ENCODE measurements at regions not wholly inside any gene's neighbourhood (a gene's known extent, or its start where the extent isn't known, plus 50 kb on each side); places are given as distances from the start of the nearest gene placed in this dataset.
A peak's percentile ranks its signal among the peaks of the same experiment; 100 is the strongest.

DNA sequence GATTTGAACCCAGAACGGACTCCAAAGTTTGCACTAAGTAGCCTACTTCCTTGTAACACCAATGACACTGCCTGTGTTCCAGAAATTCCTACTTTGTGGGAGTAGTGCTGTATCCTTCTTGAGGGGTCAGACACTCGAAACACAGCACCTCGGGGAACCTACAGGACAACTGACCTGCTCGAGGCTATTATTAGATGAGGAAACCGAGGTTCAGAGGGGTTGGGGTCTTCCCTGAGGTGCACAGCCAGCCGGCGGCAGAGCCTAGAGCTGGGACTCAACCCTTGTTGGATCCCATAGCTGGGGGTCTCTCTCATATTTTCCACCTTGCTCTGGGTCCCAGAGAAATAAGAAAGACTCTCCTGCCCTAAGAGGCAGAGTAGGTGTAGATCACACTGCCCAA lies 89.8 kb upstream of the PTPN1 start:
- peaks cover 0 to 10% (median 9%) of the 10 kb centered on the region in 3 donors for H3K36me3 Mint-ChIP-seq
- H3K27me3 Mint-ChIP-seq (ENCODE audit: low read depth in 3 of 3): peaks cover 3 to 13% (median 5%) of the 10 kb centered on the region in 3 donors
- no peak overlapping the region for H3K4me3 Mint-ChIP-seq
- H3K27ac Mint-ChIP-seq: no peak overlapping the region
- no peak for DNase-seq
- no peaks in the 10 kb centered on the region for H3K4me1 Mint-ChIP-seq
- peaks cover 0 to 4% (median 0%) of the 10 kb centered on the region in 6 donors for H3K9me3 Mint-ChIP-seq

DNA sequence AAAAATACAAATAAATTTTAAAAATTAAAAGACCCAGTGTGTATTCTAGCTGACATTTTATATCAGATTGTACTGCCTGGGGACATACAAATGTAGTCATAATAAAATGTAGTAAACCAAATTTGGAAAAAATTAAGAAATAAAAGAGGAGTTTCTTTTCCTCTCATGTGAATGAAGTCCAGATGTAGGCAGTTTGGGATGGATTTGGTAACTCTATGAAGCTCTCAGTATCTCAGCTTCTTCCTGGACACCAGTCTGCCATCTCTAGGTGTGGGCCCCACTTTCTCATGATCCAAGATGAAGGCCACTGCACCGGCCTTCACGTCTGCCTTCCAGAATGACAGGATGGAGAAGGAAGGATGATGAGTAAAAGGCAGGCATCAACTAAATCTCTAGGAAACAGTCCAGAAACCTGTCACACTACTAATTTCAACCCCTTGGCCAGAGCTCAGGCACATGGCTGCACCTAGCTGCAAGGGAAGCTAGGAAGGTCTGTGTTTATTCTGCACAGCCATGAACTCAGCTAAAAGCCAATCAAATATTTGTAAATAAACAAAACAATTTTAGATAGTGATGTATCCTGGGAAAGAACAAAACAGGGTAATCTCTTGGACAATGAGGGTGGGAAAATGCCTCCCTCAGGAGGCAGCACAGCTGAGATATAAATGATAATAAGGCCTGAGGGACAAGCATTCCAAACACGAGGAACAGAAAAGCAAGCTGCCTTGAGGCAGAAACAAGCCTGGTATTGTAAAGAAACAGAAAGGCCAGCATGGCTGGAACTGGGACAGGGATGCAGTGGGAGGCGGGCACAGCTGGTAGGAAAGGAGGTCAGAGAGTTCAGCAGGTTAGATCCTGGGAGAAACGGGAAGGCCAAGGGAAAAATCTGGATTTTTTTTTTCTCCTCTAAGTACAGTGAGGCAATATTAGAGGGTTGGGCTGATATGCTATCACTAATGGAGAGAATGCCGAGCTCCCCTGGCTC lies 88.5 kb upstream of the PTPN1 start:
- DNase-seq: no peak
- peaks cover 3 to 16% (median 5%) of the 10 kb centered on the region in 3 donors for H3K27me3 Mint-ChIP-seq (ENCODE audit: low read depth in 3 of 3)
- no peaks in the 10 kb centered on the region for H3K4me1 Mint-ChIP-seq
- H3K36me3 Mint-ChIP-seq: peaks cover 0 to 10% (median 9%) of the 10 kb centered on the region in 3 donors
- peaks cover 0 to 4% (median 0%) of the 10 kb centered on the region in 6 donors for H3K9me3 Mint-ChIP-seq
- H3K4me3 Mint-ChIP-seq: no peak overlapping the region
- H3K27ac Mint-ChIP-seq: no peak overlapping the region

DNA sequence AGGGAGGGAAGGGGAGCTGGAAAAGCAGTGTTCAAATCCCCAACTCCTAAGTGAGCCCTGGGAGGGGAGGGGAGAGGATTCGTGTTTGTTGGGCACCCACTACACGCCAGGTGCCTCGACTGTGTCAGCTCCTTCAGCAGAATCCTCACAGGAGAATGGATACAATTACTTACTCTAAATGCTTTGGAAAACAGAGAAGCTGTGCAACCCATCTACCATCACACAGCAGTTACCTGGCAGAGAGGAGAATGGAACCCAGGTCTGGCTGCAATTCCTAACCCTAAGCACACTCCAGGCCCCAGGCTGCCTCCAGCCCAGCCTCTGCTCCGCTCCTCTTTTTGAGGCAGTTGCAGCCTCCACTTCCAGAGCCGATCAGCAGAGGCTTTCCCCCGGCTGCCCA lies 86.4 kb upstream of the PTPN1 start:
- Mint-ChIP-seq H3K36me3 (peaks cover 0 to 9% (median 4%) of the 10 kb centered on the region in 3 donors), H3K27ac (no peak overlapping the region), H3K9me3 (peaks cover 0 to 4% (median 0%) of the 10 kb centered on the region in 6 donors), H3K4me3 (no peak overlapping the region), H3K4me1 (no peaks in the 10 kb centered on the region), H3K27me3 (ENCODE audit: low read depth in 3 of 3) (peaks cover 3 to 16% (median 5%) of the 10 kb centered on the region in 3 donors)
- DNase-seq: no peak

DNA sequence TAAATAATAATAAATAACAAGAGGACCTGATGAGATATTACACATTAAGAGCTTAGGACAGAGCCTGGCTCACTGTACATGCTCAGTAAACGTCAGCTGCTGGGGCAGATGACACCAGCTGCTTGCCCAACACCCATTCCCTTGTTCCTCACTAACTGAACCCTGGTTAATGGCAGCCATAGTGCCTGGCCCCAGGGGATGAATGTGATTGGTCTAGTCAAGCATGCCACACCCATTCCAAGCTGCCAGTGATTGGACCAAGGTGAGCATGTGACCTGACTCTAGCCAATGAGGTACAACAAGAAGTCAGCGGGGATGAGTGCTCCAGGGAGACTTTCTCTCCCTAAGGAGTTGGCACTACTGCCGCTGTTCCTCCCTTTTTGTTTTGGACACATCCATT lies 85.1 kb upstream of the PTPN1 start:
- Mint-ChIP-seq H3K27ac (no peak overlapping the region), H3K36me3 (peaks cover 0 to 4% (median 0%) of the 10 kb centered on the region in 3 donors), H3K4me3 (no peak overlapping the region), H3K9me3 (no peaks in the 10 kb centered on the region), H3K4me1 (no peaks in the 10 kb centered on the region), H3K27me3 (ENCODE audit: low read depth in 3 of 3) (peaks cover 0 to 14% (median 5%) of the 10 kb centered on the region in 3 donors)
- no peak for DNase-seq

DNA sequence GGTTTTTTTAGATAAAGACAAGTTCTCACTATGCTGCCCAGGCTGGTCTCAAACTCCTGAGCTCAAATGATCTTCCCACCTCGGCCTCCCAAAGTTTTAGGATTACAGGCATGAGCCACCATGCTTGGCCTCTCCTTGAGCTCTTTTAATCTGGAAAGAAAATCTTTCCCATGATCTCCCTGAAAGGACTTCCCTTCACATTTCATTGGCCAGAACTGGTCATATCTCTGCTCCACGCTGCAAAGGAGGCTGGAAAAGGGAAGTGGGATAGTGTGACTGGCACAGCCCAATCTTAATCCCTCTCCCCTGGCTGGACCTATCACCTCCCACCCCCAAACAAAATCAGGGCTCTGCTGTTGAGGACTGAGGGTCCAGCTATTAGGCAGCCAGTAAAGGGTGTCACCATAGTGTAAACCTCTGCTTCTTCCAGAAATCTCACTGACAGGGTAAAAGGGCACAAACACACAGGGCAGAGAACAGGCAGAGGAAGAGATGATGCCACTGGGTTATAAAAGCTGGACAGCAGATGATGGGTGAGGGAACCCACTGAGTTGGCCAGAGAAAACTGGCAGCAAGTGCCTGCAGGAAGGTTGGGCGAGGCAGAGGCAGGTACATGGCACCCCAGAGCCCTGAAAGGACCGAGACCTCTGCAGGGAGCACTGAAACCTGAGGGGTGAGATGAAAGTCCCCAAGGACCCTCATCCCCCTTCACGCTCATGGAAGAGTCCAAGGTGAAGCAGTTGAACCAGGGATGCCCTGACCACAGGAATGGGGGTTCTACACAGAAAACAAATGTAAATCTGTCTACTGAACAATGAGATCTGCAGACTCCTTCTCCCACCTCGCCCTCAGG lies 83.1 kb upstream of the PTPN1 start:
- Mint-ChIP-seq H3K27ac (peak overlapping the region in 1 of 6 donors; percentile 1), H3K4me3 (no peak overlapping the region), H3K27me3 (ENCODE audit: low read depth in 3 of 3) (peaks cover 0 to 12% (median 5%) of the 10 kb centered on the region in 3 donors), H3K36me3 (peaks cover 0 to 4% (median 0%) of the 10 kb centered on the region in 3 donors), H3K4me1 (no peaks in the 10 kb centered on the region), H3K9me3 (no peaks in the 10 kb centered on the region)
- no peak for DNase-seq

DNA sequence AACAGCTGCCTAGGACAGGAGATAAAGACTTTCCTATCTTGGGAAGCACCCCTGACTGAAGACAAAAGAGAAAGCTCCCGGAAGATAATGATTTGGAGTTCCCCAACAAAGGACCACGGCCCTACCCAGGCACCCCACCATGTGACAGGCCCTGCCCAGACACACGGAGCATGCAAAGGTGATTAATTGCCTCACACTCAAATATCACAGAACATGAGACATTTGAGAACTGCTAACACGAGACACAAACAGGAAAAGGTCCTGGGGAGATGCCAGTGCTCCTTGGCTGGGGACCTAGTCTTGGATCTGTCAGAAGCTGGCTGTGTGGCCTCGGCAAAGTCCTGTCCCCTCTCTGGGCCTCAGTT lies 82.5 kb upstream of the PTPN1 start:
- no peaks in the 10 kb centered on the region for H3K4me1 Mint-ChIP-seq
- H3K4me3 Mint-ChIP-seq: no peak overlapping the region
- peaks cover 0 to 12% (median 3%) of the 10 kb centered on the region in 3 donors for H3K27me3 Mint-ChIP-seq (ENCODE audit: low read depth in 3 of 3)
- no peak overlapping the region for H3K27ac Mint-ChIP-seq
- DNase-seq: no peak
- H3K9me3 Mint-ChIP-seq: no peaks in the 10 kb centered on the region
- H3K36me3 Mint-ChIP-seq: no peaks in the 10 kb centered on the region

DNA sequence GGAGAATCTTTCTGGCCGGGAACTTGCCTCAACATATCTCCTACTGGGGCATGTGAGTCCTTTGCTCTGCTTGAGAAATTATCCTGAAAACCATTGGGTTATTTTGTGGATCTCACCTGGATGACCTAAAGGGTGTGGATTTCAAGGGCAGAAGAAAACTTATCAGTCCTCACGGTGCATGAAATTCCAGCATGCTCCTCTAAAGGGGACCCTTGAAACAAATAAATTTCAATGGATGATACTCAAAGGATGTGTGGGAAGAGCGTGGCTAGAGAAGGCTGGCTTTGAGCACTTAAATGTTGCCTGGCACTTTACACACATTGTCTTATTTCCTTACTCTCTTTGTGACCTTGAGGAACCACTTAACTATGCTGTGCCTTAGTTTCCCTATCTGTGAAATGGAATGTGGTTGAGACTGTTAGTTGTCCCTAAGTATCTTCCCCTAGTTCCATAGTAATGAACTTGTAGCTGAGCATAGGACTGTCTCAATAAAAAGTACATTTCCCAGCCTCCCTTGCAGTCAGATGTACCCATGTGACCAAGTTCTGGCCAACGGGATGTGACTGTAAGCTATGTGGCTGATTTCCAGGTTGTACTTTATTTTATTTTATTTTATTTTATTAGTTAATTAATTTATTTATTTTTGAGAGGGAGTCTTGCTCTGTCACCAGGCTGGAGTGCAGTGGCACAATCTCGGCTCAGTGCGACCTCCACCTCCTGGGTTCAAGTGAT lies 81.9 kb upstream of the PTPN1 start:
- Mint-ChIP-seq H3K27ac (peak overlapping the region in 1 of 6 donors; percentile 43), H3K9me3 (no peaks in the 10 kb centered on the region), H3K36me3 (no peaks in the 10 kb centered on the region), H3K4me1 (no peaks in the 10 kb centered on the region), H3K27me3 (ENCODE audit: low read depth in 3 of 3) (peaks cover 0 to 10% (median 3%) of the 10 kb centered on the region in 3 donors), H3K4me3 (no peak overlapping the region)
- DNase-seq: no peak

DNA sequence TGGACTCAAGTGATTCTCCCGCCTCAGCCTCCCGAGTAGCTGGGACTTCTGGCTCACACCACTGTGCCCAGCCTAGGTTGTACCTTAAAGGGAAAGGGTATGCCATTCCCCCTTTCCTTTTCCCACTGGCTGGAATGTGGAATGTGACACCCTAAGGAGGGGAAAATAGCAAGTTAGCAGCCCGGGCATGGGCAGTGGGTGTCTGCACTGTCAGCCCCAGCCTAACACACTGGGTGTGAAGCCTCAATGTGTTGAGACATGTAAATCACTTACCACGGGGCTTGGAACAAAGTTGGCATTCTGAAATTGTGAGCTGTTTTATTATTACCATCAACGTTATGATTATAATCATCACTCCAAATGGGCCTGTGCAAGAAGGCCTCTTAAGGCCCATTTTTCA lies 80.8 kb upstream of the PTPN1 start:
- Mint-ChIP-seq H3K27me3 (ENCODE audit: low read depth in 3 of 3) (peaks cover 2 to 12% (median 3%) of the 10 kb centered on the region in 3 donors), H3K36me3 (no peaks in the 10 kb centered on the region), H3K27ac (peak overlapping the region in 1 of 6 donors; percentile 24), H3K4me3 (no peak overlapping the region), H3K9me3 (no peaks in the 10 kb centered on the region), H3K4me1 (no peaks in the 10 kb centered on the region)
- DNase-seq: no peak

DNA sequence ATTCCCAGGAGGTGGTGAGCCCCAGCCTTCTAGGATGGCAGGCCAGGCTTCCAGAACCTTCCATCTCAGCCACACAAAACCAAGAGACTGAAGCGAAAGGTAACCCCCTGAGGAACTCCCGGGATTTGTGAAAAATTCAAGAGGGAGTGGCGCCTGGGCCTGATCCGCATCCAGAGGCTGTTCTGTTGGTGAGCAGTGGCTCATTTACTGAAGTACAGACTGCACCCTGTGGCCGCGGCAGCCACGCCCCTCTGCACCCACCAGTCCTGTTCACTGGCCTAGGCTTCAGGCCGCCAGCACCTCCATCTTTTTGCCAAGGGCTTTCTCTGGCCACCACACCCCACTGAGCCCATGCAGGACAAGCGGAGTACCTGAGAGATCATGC lies 79.1 kb upstream of the PTPN1 start:
- Mint-ChIP-seq H3K27ac (no peak overlapping the region), H3K27me3 (ENCODE audit: low read depth in 3 of 3) (peaks cover 3 to 15% (median 3%) of the 10 kb centered on the region in 3 donors), H3K36me3 (no peaks in the 10 kb centered on the region), H3K4me3 (no peak overlapping the region), H3K4me1 (no peaks in the 10 kb centered on the region), H3K9me3 (peaks cover 0 to 2% (median 0%) of the 10 kb centered on the region in 6 donors)
- no peak for DNase-seq

DNA sequence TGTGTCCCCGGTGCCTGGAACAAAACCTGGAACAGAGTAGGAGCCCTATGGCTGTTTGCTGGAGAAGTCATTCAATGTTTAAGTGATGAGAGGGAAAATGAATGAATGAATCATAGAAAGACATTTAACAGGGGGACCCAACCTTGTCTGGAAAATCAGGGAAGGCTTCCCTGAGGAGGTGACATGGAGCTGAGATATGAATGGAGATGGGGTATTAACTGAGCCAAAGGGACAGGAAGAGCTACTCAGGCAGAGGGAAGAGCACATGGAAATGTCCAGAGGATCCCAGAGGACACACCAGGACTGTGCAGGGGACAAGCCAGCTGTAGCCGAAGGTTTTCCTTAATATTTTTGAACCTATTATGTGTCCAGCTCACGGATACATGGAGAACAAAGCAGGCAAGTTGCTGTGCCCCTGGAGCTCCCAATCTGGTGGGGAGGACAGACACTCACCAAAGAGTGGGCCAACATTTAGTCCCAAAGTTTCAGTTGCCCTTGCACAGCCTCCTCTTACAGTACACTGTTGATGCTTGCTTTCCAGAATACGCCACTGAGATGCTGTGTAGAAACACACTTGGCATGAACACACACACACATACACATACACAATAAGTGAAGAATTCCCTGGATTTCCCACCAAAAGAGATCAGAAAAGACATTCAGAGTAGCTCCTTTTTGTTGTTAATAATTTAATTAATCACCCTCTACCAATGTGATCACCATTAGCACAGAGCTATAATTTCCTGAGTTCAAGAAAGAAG lies 77.0 kb upstream of the PTPN1 start:
- no peaks in the 10 kb centered on the region for H3K4me1 Mint-ChIP-seq
- H3K27me3 Mint-ChIP-seq (ENCODE audit: low read depth in 3 of 3): peaks cover 4 to 19% (median 6%) of the 10 kb centered on the region in 3 donors
- H3K36me3 Mint-ChIP-seq: no peaks in the 10 kb centered on the region
- DNase-seq: no peak
- H3K9me3 Mint-ChIP-seq: peaks cover 0 to 2% (median 0%) of the 10 kb centered on the region in 6 donors
- no peak overlapping the region for H3K4me3 Mint-ChIP-seq
- H3K27ac Mint-ChIP-seq: peak overlapping the region in 1 of 6 donors; percentile 35

DNA sequence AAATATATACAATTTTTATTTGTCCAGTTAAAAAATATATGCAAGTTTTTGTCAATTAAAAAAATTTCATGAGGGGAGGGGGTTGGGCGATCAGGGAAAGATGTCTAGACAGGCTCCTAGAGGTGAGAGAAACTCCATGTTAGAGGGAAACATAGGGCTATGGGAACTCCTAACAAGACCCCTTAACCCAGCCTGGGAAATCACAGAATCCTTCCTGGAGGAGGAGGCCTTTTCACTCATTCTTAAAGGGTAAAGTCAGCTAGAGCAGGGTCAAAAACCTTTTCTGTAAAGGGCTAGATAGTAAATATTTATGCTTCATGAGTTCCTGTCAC lies 75.9 kb upstream of the PTPN1 start:
- Mint-ChIP-seq H3K4me3 (no peak overlapping the region), H3K36me3 (no peaks in the 10 kb centered on the region)
- no peak for DNase-seq

DNA sequence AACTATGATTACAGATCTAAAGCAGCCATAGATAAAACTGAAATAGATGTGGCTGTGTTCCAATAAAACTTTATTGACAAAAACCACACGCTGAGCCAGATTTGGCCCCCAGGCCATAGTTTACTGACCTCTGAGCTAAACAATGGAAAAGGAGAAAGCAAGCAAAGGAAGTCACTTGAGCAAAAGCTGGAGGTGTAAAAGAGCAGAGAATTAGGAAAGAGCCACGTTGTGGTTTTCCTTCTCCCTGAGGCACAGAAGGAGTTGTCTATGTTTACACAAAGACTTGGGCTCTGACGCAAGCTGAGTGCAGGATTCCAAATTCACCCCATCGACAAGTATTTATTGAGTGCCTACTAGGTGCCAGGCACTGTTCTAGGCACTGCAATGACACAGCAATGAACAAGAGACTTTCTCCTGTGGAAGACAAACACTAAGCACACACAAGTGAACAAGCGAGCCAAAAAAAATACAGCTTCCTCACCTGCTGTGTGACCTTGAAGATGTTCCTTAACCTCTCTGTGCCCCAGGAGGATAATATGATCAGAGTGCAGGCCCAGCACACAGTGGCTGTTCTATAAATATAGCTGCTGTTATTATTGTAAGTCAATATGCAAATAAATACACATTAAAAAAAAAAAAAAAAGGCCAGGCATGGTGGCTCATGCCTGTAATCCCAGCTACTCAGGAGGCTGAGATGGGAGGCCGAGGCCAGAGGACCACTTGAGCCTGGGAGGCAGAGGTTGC lies 75.4 kb upstream of the PTPN1 start:
- Mint-ChIP-seq H3K4me1 (no peaks in the 10 kb centered on the region), H3K36me3 (no peaks in the 10 kb centered on the region), H3K27ac (peak overlapping the region in 2 of 6 donors; percentile 49 to 51), H3K9me3 (peaks cover 0 to 2% (median 0%) of the 10 kb centered on the region in 6 donors), H3K27me3 (ENCODE audit: low read depth in 3 of 3) (peaks cover 6 to 15% (median 6%) of the 10 kb centered on the region in 3 donors), H3K4me3 (no peak overlapping the region)
- DNase-seq: no peak

More for the DNA sequence above, 75.9 kb upstream of the PTPN1 start:
- peaks cover 0 to 2% (median 0%) of the 10 kb centered on the region in 6 donors for H3K9me3 Mint-ChIP-seq
- no peaks in the 10 kb centered on the region for H3K4me1 Mint-ChIP-seq
- H3K27me3 Mint-ChIP-seq (ENCODE audit: low read depth in 3 of 3): peaks cover 6 to 19% (median 6%) of the 10 kb centered on the region in 3 donors
- H3K27ac Mint-ChIP-seq: peak overlapping the region in 1 of 6 donors; percentile 49

Measured in immature natural killer cell (primary cell).